ENCODE measurements at regions not wholly inside any gene's neighbourhood (a gene's known extent, or its start where the extent isn't known, plus 50 kb on each side); places are given as distances from the start of the nearest gene placed in this dataset.

DNA sequence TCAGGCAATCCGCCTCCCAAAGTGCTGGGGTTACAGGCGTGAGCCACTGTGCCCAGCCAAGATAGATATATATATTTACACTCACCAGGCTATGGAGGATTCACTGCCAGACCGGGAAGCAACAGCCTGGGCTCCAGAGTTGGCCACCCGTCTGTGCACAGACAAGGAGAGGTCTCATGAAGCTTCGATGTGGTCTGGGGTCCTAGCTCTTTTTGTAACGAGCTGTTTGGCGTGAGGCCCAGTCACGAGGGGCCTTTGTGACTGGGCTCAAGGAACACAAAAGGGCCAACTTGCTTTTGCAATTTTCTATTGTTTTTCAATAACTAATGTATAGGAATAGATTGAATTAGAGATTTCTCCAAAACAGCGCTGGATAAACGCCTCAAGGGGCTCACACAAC is 77.6 kb upstream of the EIF5 start:
- Histone ChIP-seq H3K27ac (ENCODE audit: low read depth, low read length) (no peak overlapping the region), H2AK5ac (ENCODE audit: low read length) (no peak overlapping the region), H3K23ac (ENCODE audit: low read length) (no peak overlapping the region), H2BK120ac (ENCODE audit: low read depth, low read length) (no peak overlapping the region), H2BK5ac (ENCODE audit: low read length) (no peak overlapping the region), H3K36me3 (ENCODE audit: control insufficient read depth, insufficient read depth, low read length) (no peaks in the 10 kb centered on the region), H3K4me1 (ENCODE audit: control insufficient read depth, low read depth, low read length) (no peaks in the 10 kb centered on the region), H3K4me3 (ENCODE audit: low read length) (no peak overlapping the region), H3K79me1 (ENCODE audit: low read length) (no peaks in the 10 kb centered on the region), H3K4me2 (ENCODE audit: low read length) (no peak overlapping the region), H3K79me2 (ENCODE audit: control insufficient read depth, insufficient read depth, low read length) (no peaks in the 10 kb centered on the region), H4K8ac (ENCODE audit: low read depth, low read length) (no peak overlapping the region), H3K56ac (ENCODE audit: low read length) (no peak overlapping the region), H3K27me3 (ENCODE audit: insufficient read depth, low read length, poor library complexity) (no peaks in the 10 kb centered on the region), H3K18ac (ENCODE audit: low read length) (no peak overlapping the region), H4K5ac (ENCODE audit: low read length) (no peak overlapping the region), H2BK15ac (replicated peaks; ENCODE audit: low read depth) (no peak overlapping the region), H3K4ac (ENCODE audit: low read depth, low read length) (no peak overlapping the region), H3K9ac (ENCODE audit: low read length) (no peak overlapping the region)
- DNase-seq = no peak
- WGBS (ENCODE audit: extremely low coverage, insufficient coverage, low lambda C conversion rate) = no CpG with 5 or more reads among the region's 10 CpGs

DNA sequence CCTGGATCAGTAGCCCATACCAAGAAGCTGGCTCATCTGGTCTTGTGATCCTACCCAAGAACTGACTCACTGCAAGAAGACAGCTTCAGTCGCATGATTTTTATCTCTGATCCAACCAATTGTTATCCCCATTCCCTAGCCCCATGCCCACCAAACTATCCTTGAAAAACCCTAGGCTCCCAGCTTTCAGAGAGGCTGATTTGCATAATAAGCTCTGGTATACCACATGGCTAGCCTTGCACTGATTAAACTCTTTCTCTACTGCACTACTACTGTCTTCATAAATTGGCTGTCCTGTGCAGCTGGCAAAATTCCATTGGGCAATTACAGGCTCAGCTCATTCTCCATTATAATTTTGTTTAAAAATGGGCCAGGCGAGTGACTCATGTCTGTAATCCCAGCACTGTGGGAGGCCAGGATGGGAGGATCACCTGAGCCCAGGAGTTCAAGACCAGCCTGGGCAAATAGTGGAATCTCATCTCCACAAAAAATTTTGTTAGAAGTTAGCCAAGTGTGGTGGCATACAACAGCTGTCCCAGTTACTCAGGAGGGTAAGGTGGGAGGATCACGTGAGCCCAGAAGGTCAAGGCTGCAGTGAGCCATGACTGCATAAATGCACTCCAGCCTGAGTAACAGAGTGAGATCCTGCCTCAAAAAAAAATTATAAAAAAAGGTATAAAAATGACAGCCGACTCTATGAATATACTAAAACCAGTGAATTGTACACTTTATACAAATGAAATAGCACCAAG is 76.7 kb upstream of the EIF5 start:
- no peak overlapping the region for H3K4ac ChIP-seq (ENCODE audit: low read depth, low read length)
- no peak overlapping the region for H3K4me2 ChIP-seq (ENCODE audit: low read length)
- H2BK15ac ChIP-seq (replicated peaks; ENCODE audit: low read depth) = no peak overlapping the region
- H3K36me3 ChIP-seq (ENCODE audit: control insufficient read depth, insufficient read depth, low read length) = no peaks in the 10 kb centered on the region
- H2AK5ac ChIP-seq (ENCODE audit: low read length) = no peak overlapping the region
- no peaks in the 10 kb centered on the region for H3K4me1 ChIP-seq (ENCODE audit: control insufficient read depth, low read depth, low read length)
- H3K27me3 ChIP-seq (ENCODE audit: insufficient read depth, low read length, poor library complexity) = no peaks in the 10 kb centered on the region
- no peak overlapping the region for H2BK5ac ChIP-seq (ENCODE audit: low read length)
- no CpG with 5 or more reads among the region's 4 CpGs for whole genome bisulfite sequencing (ENCODE audit: extremely low coverage, insufficient coverage, low lambda C conversion rate)
- H3K56ac ChIP-seq (ENCODE audit: low read length) = no peak overlapping the region
- no peak overlapping the region for H3K4me3 ChIP-seq (ENCODE audit: low read length)
- H3K79me1 ChIP-seq (ENCODE audit: low read length) = no peaks in the 10 kb centered on the region
- H3K23ac ChIP-seq (ENCODE audit: low read length) = no peak overlapping the region
- no peak overlapping the region for H3K9ac ChIP-seq (ENCODE audit: low read length)
- H2BK120ac ChIP-seq (ENCODE audit: low read depth, low read length) = no peak overlapping the region
- H4K8ac ChIP-seq (ENCODE audit: low read depth, low read length) = no peak overlapping the region
- H3K79me2 ChIP-seq (ENCODE audit: control insufficient read depth, insufficient read depth, low read length) = no peaks in the 10 kb centered on the region
- no peak overlapping the region for H3K18ac ChIP-seq (ENCODE audit: low read length)
- H3K27ac ChIP-seq (ENCODE audit: low read depth, low read length) = no peak overlapping the region
- DNase-seq = no peak
- H4K5ac ChIP-seq (ENCODE audit: low read length) = no peak overlapping the region

DNA sequence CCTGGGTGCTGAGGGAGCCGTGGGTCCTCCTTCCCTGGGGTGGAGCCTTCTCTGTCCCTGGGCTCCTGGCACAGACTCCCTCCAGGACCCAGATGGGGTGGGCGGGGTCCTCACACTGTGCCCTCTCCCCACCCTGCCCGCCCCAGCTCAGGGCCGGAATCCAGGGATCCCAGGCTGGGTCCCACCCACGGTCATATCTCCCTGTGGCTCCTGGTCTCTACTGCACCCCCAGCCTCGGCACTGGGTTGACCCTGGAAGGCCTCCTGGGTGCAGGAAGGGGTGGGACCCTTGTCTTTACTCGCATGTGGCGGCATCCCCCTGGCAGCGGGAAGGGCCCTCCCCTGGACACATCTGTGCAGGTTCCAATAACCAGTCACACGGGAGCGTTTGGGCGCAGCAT is 75.8 kb upstream of the EIF5 start:
- Histone ChIP-seq H3K4ac (ENCODE audit: low read depth, low read length) (no peak overlapping the region), H3K27me3 (ENCODE audit: insufficient read depth, low read length, poor library complexity) (no peaks in the 10 kb centered on the region), H3K4me1 (ENCODE audit: control insufficient read depth, low read depth, low read length) (no peaks in the 10 kb centered on the region), H2BK15ac (replicated peaks; ENCODE audit: low read depth) (no peak overlapping the region), H3K23ac (ENCODE audit: low read length) (no peak overlapping the region), H3K79me1 (ENCODE audit: low read length) (no peaks in the 10 kb centered on the region), H3K27ac (ENCODE audit: low read depth, low read length) (no peak overlapping the region), H2BK5ac (ENCODE audit: low read length) (no peak overlapping the region), H3K56ac (ENCODE audit: low read length) (no peak overlapping the region), H2AK5ac (ENCODE audit: low read length) (no peak overlapping the region), H2BK120ac (ENCODE audit: low read depth, low read length) (no peak overlapping the region), H3K79me2 (ENCODE audit: control insufficient read depth, insufficient read depth, low read length) (no peaks in the 10 kb centered on the region), H3K36me3 (ENCODE audit: control insufficient read depth, insufficient read depth, low read length) (no peaks in the 10 kb centered on the region), H3K18ac (ENCODE audit: low read length) (no peak overlapping the region), H3K4me2 (ENCODE audit: low read length) (no peak overlapping the region), H3K4me3 (ENCODE audit: low read length) (no peak overlapping the region), H4K5ac (ENCODE audit: low read length) (no peak overlapping the region), H4K8ac (ENCODE audit: low read depth, low read length) (no peak overlapping the region), H3K9ac (ENCODE audit: low read length) (no peak overlapping the region)
- DNase-seq = no peak
- no CpG with 5 or more reads among the region's 12 CpGs for WGBS (ENCODE audit: extremely low coverage, insufficient coverage, low lambda C conversion rate)

DNA sequence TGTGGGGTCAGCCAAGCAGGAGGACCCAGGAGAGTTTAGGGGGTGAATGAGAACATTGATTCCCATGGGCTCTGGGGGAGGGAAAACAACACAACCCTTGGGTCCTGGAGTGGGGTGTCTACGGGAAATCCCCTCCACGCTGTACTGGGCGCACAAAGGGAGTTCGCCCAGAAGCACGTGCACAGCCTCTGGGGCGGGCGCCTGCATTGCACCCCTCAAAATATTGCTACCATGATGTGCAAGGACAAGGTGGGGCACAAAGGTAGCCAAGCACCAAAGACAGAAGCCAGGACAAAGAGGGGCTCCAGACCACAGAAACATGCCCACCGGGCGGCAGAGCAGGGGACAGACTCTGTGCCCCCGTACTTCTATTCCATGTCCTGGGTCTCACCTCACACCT is 74.9 kb upstream of the EIF5 start:
- no peak overlapping the region for H2AK5ac ChIP-seq (ENCODE audit: low read length)
- no peaks in the 10 kb centered on the region for H3K79me1 ChIP-seq (ENCODE audit: low read length)
- H2BK5ac ChIP-seq (ENCODE audit: low read length) = no peak overlapping the region
- WGBS (ENCODE audit: extremely low coverage, insufficient coverage, low lambda C conversion rate) = no CpG with 5 or more reads among the region's 10 CpGs
- H3K18ac ChIP-seq (ENCODE audit: low read length) = no peak overlapping the region
- no peak overlapping the region for H3K27ac ChIP-seq (ENCODE audit: low read depth, low read length)
- H3K4me2 ChIP-seq (ENCODE audit: low read length) = no peak overlapping the region
- no peak overlapping the region for H3K9ac ChIP-seq (ENCODE audit: low read length)
- no peak overlapping the region for H3K4ac ChIP-seq (ENCODE audit: low read depth, low read length)
- H2BK15ac ChIP-seq (replicated peaks; ENCODE audit: low read depth) = no peak overlapping the region
- H3K4me1 ChIP-seq (ENCODE audit: control insufficient read depth, low read depth, low read length) = no peaks in the 10 kb centered on the region
- H3K56ac ChIP-seq (ENCODE audit: low read length) = no peak overlapping the region
- H4K8ac ChIP-seq (ENCODE audit: low read depth, low read length) = no peak overlapping the region
- DNase-seq = no peak
- no peak overlapping the region for H4K5ac ChIP-seq (ENCODE audit: low read length)
- no peak overlapping the region for H3K4me3 ChIP-seq (ENCODE audit: low read length)
- H3K36me3 ChIP-seq (ENCODE audit: control insufficient read depth, insufficient read depth, low read length) = no peaks in the 10 kb centered on the region
- no peaks in the 10 kb centered on the region for H3K79me2 ChIP-seq (ENCODE audit: control insufficient read depth, insufficient read depth, low read length)
- H3K23ac ChIP-seq (ENCODE audit: low read length) = no peak overlapping the region
- H3K27me3 ChIP-seq (ENCODE audit: insufficient read depth, low read length, poor library complexity) = no peaks in the 10 kb centered on the region
- H2BK120ac ChIP-seq (ENCODE audit: low read depth, low read length) = no peak overlapping the region

DNA sequence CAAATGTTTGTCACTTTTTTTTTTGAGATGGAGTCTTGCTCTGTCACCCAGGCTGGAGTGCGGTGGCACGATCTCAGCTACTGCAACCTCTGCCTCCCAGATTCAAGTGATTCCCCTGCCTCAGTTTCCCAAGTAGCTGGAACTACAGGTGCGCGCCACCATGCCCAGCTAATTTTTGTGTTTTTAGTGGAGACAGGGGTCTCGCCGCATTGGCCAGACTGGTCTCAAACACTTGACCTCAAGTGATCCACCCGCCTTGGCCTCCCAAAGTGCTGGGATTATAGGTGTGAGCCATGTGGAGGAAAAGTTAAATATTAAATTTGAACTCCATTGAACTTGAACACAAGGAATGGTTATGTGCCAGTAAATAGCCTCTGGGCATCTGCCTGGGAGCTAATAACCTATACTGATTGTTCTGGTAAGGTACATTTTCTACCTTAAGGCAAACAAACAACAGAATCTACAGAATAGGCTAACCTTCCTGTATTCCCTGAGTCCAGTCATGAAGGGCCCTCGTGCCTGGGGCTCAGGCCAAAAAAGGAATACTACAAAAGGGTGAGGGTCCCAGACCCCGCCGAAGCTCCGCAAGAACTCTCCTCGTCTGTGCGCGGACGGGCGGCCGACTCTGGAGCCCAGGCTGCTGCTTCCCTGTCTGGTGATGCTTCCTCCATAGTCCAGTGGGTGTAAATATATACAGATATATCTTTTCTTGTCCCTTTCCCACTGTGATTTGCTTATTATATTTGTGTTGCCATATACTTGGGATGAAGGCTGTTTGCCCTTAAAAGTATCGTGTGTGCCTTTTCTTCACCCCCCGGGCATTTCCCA is 74.0 kb upstream of the EIF5 start:
- H4K8ac ChIP-seq (ENCODE audit: low read depth, low read length) = no peak overlapping the region
- no peak for DNase-seq
- no peak overlapping the region for H3K56ac ChIP-seq (ENCODE audit: low read length)
- H2BK5ac ChIP-seq (ENCODE audit: low read length) = no peak overlapping the region
- H3K9ac ChIP-seq (ENCODE audit: low read length) = no peak overlapping the region
- H3K4me3 ChIP-seq (ENCODE audit: low read length) = no peak overlapping the region
- H4K5ac ChIP-seq (ENCODE audit: low read length) = no peak overlapping the region
- no peak overlapping the region for H2BK120ac ChIP-seq (ENCODE audit: low read depth, low read length)
- H3K23ac ChIP-seq (ENCODE audit: low read length) = no peak overlapping the region
- WGBS (ENCODE audit: extremely low coverage, insufficient coverage, low lambda C conversion rate) = no CpG with 5 or more reads among the region's 19 CpGs
- no peaks in the 10 kb centered on the region for H3K27me3 ChIP-seq (ENCODE audit: insufficient read depth, low read length, poor library complexity)
- H3K18ac ChIP-seq (ENCODE audit: low read length) = no peak overlapping the region
- H3K79me1 ChIP-seq (ENCODE audit: low read length) = no peaks in the 10 kb centered on the region
- no peak overlapping the region for H2BK15ac ChIP-seq (replicated peaks; ENCODE audit: low read depth)
- no peak overlapping the region for H3K4me2 ChIP-seq (ENCODE audit: low read length)
- H3K4me1 ChIP-seq (ENCODE audit: control insufficient read depth, low read depth, low read length) = no peaks in the 10 kb centered on the region
- no peak overlapping the region for H3K27ac ChIP-seq (ENCODE audit: low read depth, low read length)
- no peaks in the 10 kb centered on the region for H3K79me2 ChIP-seq (ENCODE audit: control insufficient read depth, insufficient read depth, low read length)
- no peaks in the 10 kb centered on the region for H3K36me3 ChIP-seq (ENCODE audit: control insufficient read depth, insufficient read depth, low read length)
- H2AK5ac ChIP-seq (ENCODE audit: low read length) = no peak overlapping the region
- no peak overlapping the region for H3K4ac ChIP-seq (ENCODE audit: low read depth, low read length)
